Upper lobe of left lung (tissue), 4 donors: ENCODE measurements at regions not wholly inside any gene's neighbourhood (a gene's known extent, or its start where the extent isn't known, plus 50 kb on each side); places are given as distances from the start of the nearest gene placed in this dataset.

Source experiments
- CTCF ChIP-seq, 6 experiments: fragments of 450-650 bp in 4 of 6; fragments of 200-600 bp in 2 of 6; sonication (generic) in 2 of 6; IDR thresholded peaks; one replicate each; pipeline ENCODE4 v1.5.1; 2016 to 2019; ENCODE audit warnings: antibody characterized with exemption in 6 of 6
- EP300 ChIP-seq, 4 donors: sonication (generic); formaldehyde crosslinking; IDR thresholded peaks; one replicate each; pipeline ENCODE4 v1.5.1; 2017; ENCODE audit warnings: antibody characterized with exemption in 4 of 4, control low read depth in 2 of 4
- POLR2A ChIP-seq, 4 donors: fragments of 450-650 bp; IDR thresholded peaks; one replicate each; pipeline ENCODE4 v1.5.1; 2016 to 2017; ENCODE audit warnings: antibody characterized with exemption in 4 of 4, mild to moderate bottlenecking in 2 of 4
- POLR2AphosphoS5 ChIP-seq, 2 donors: sonication (generic); formaldehyde crosslinking; IDR thresholded peaks; one replicate each; pipeline ENCODE4 v1.5.1; 2017; ENCODE audit warnings: antibody characterized with exemption in 2 of 2

GRCh38 chr6:134691180-134691579, 258.7 kb downstream of the ALDH8A1 start:
- TF ChIP-seq CTCF (IDR thresholded peaks at IDR 0.05): no peak
- no peak for TF ChIP-seq POLR2A (IDR thresholded peaks at IDR 0.05)
- no peak for TF ChIP-seq POLR2AphosphoS5 (IDR thresholded peaks at IDR 0.05)
- no peak for TF ChIP-seq EP300 (IDR thresholded peaks at IDR 0.05)
